ENCODE measurements at regions not wholly inside any gene's neighbourhood (a gene's known extent, or its start where the extent isn't known, plus 50 kb on each side); places are given as distances from the start of the nearest gene placed in this dataset.

DNA sequence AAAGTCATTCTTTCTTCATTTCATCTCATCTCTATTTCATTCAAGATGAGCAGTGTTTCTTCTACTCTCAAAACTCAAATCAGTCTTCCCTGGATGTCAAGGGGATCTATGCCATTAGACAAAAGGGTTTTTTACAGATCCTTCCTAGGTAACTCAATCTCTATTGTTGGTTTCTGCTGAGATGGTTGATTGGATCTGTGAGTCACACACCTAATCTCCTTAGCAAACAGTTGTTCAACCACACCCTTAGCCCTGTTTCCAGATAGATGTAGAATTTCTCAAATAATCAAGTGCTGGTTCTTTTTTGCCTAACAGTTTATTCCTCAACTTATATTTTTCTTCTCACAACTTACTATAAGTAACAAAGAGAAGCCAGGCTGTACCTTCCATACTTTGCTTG lies 200.5 kb downstream of the KDR start:
- no peak overlapping the region for H4K8ac ChIP-seq (ENCODE audit: low read depth in 2 of 2, low read length in 2 of 2)
- no peak overlapping the region for H2BK120ac ChIP-seq (ENCODE audit: low read depth, low read length)
- H3K9ac ChIP-seq (ENCODE audit: low read depth, low read length), result no peak overlapping the region
- H3K4me3 ChIP-seq (ENCODE audit: insufficient read depth, low read depth, low read length), result no peak overlapping the region
- no TSS peak for BruUV-seq (replicated peaks)
- H3K9me3 ChIP-seq (ENCODE audit: control insufficient read depth, insufficient read depth, low read length), result no peaks in the 10 kb centered on the region
- no peak overlapping the region for H2AK9ac ChIP-seq (replicated peaks; ENCODE audit: low read depth, low read length, poor library complexity)
- no peak overlapping the region for H2BK15ac ChIP-seq (ENCODE audit: low read depth, low read length)
- no peak overlapping the region for H2AK5ac ChIP-seq (ENCODE audit: low read depth, low read length)
- CTCF ChIA-PET, result no interaction called here
- no peak overlapping the region for H3K14ac ChIP-seq (replicated peaks; ENCODE audit: low read depth, low read length)
- H3K36me3 ChIP-seq (ENCODE audit: control insufficient read depth, insufficient read depth, low read length), result no peaks in the 10 kb centered on the region
- peaks cover 3% of the 10 kb centered on the region; the same call in 1 of the 2 replicates for H3K4me1 ChIP-seq (ENCODE audit: control insufficient read depth, insufficient read depth, low read length)
- no peaks in the 10 kb centered on the region for H4K20me1 ChIP-seq (ENCODE audit: insufficient read depth, low read length)
- H3K79me1 ChIP-seq (ENCODE audit: low read depth in 1 of 2, low read length in 2 of 2), result no peaks in the 10 kb centered on the region
- H4K5ac ChIP-seq (ENCODE audit: low read depth, low read length), result no peak overlapping the region
- dilution Hi-C loops (cut with HindIII; ENCODE audit: low sequenced_read_pairs, unreplicated experiment), result no loop called here
- in situ Hi-C loops (cut with MboI; ENCODE audit: low sequenced_read_pairs), result no loop called here
- no peak overlapping the region for H3K4me2 ChIP-seq (ENCODE audit: low read depth, low read length)
- intact Hi-C loops (cut with micrococcal nuclease), result no loop called here
- no peak for ATAC-seq (ENCODE audit: low read depth)
- no peak overlapping the region for H2BK20ac ChIP-seq (ENCODE audit: low read depth, low read length)
- H3K4ac ChIP-seq (ENCODE audit: low read depth, low read length), result no peak overlapping the region
- DNase-seq, result no peak
- H3K23ac ChIP-seq (ENCODE audit: low read depth, low read length), result no peak overlapping the region
- no peaks in the 10 kb centered on the region for H3K9me1 ChIP-seq (ENCODE audit: insufficient read depth, low read length)
- H2BK5ac ChIP-seq (ENCODE audit: low read depth, low read length, poor library complexity, severe bottlenecking), result no peak overlapping the region
- POLR2A ChIA-PET (ENCODE audit: unreplicated experiment), result no interaction called here
- no peak overlapping the region for H2AFZ ChIP-seq (replicated peaks; ENCODE audit: low read length, poor library complexity)
- no peak overlapping the region for H3K56ac ChIP-seq (ENCODE audit: extremely low read depth, insufficient read depth, low read length)
- peaks cover 4% of the 10 kb centered on the region; the same call in 1 of the 2 replicates for H3K27me3 ChIP-seq (ENCODE audit: control insufficient read depth, insufficient read depth, low read length)
- TF ChIP-seq NFE2L2 (IDR thresholded peaks at IDR 0.05; ENCODE audit: low read depth, low read length) (no peak), RAD21 (IDR thresholded peaks at IDR 0.05; ENCODE audit: low read length) (no peak), MAFK (IDR thresholded peaks at IDR 0.05; ENCODE audit: low read depth, low read length) (no peak), CEBPB (IDR thresholded peaks at IDR 0.05; ENCODE audit: low read depth, low read length) (no peak), RCOR1 (IDR thresholded peaks at IDR 0.05; ENCODE audit: insufficient replicate concordance, low read length) (no peak), BHLHE40 (IDR thresholded peaks at IDR 0.05; ENCODE audit: low read depth, low read length) (no peak), MXI1 (IDR thresholded peaks at IDR 0.05; ENCODE audit: borderline replicate concordance, low read depth, low read length) (no peak), MAZ (IDR thresholded peaks at IDR 0.05; ENCODE audit: borderline replicate concordance, low read depth, low read length) (no peak), RFX5 (IDR thresholded peaks at IDR 0.05; ENCODE audit: low read depth, low read length) (no peak), FOS (IDR thresholded peaks at IDR 0.05; ENCODE audit: low read depth, low read length) (no peak), SMC3 (IDR thresholded peaks at IDR 0.05; ENCODE audit: low read depth, low read length) (no peak), CHD1 (IDR thresholded peaks at IDR 0.05; ENCODE audit: low read depth, low read length) (no peak), POLR2A (IDR thresholded peaks at IDR 0.05; ENCODE audit: low read depth, low read length) (no peak)
- TF ChIP-seq, protein P1, sequence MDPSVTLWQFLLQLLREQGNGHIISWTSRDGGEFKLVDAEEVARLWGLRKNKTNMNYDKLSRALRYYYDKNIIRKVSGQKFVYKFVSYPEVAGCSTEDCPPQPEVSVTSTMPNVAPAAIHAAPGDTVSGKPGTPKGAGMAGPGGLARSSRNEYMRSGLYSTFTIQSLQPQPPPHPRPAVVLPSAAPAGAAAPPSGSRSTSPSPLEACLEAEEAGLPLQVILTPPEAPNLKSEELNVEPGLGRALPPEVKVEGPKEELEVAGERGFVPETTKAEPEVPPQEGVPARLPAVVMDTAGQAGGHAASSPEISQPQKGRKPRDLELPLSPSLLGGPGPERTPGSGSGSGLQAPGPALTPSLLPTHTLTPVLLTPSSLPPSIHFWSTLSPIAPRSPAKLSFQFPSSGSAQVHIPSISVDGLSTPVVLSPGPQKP (IDR thresholded peaks at IDR 0.05; ENCODE audit: borderline replicate concordance, low read depth, low read length), result no peak
- TF ChIP-seq, protein P2, sequence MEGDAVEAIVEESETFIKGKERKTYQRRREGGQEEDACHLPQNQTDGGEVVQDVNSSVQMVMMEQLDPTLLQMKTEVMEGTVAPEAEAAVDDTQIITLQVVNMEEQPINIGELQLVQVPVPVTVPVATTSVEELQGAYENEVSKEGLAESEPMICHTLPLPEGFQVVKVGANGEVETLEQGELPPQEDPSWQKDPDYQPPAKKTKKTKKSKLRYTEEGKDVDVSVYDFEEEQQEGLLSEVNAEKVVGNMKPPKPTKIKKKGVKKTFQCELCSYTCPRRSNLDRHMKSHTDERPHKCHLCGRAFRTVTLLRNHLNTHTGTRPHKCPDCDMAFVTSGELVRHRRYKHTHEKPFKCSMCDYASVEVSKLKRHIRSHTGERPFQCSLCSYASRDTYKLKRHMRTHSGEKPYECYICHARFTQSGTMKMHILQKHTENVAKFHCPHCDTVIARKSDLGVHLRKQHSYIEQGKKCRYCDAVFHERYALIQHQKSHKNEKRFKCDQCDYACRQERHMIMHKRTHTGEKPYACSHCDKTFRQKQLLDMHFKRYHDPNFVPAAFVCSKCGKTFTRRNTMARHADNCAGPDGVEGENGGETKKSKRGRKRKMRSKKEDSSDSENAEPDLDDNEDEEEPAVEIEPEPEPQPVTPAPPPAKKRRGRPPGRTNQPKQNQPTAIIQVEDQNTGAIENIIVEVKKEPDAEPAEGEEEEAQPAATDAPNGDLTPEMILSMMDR (conservative IDR thresholded peaks at IDR 0.05; ENCODE audit: low read depth, low read length), result no peak
- TF ChIP-seq, protein P3, sequence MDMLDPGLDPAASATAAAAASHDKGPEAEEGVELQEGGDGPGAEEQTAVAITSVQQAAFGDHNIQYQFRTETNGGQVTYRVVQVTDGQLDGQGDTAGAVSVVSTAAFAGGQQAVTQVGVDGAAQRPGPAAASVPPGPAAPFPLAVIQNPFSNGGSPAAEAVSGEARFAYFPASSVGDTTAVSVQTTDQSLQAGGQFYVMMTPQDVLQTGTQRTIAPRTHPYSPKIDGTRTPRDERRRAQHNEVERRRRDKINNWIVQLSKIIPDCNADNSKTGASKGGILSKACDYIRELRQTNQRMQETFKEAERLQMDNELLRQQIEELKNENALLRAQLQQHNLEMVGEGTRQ (IDR thresholded peaks at IDR 0.05; ENCODE audit: low read depth, low read length), result no peak
- H4K91ac ChIP-seq (ENCODE audit: insufficient read depth, low read depth, low read length), result no peak overlapping the region
- no peak overlapping the region for H3K18ac ChIP-seq (ENCODE audit: low read depth, low read length)
- no peak overlapping the region for H3K27ac ChIP-seq (ENCODE audit: insufficient read depth, low read length)

Data from IMR-90 (cell line).